K562 (cell line): ENCODE measurements at regions not wholly inside any gene's neighbourhood (a gene's known extent, or its start where the extent isn't known, plus 50 kb on each side); places are given as distances from the start of the nearest gene placed in this dataset.

ENCODE experiments used
- ATAC-seq: fragments of 200-7000 bp; cut with Tn5 transposase; 3 replicates; pipeline ENCODE4 v1.9.1; 2020; ENCODE audit warnings: moderate library complexity
- BruUV-seq: library from RNA; stranded (reverse); fragments of 400-500 nt; replicated peaks from 2 replicates; lab custom pipeline; 2021; lab: Mats Ljungman, UMichigan
- CTCF ChIA-PET: fragments of 300-600 bp; formaldehyde crosslinking; extraction: SDS; loops from one replicate; lab custom pipeline; 2021; ENCODE audit warnings: low intra/inter-chr PET ratio; lab: Yijun Ruan, JAX
- POLR2A ChIA-PET: fragments of 300-600, 350-650 bp; sonication (Branson Sonifier 250); formaldehyde crosslinking; extraction: SDS; loops from one replicate; lab custom pipeline; 2021; ENCODE audit warnings: antibody characterized with exemption, inconsistent platforms; lab: Yijun Ruan, JAX
- DNase-seq, 4 experiments: peaks; one replicate each; pipeline versions ENCODE4 v3.0.0 to v3.0.0-alpha.2; 2011 to 2018; ENCODE audit warnings: low spot score in 3 of 4, mixed read lengths in 3 of 4; ENCODE audit errors: extremely low read depth in 1 of 4
- FAIRE-seq: peaks from 2 replicates; lab custom pipeline; 2011; peaks lifted over from hg19 to GRCh38; lab: Jason Lieb, UNC
- H2AFZ ChIP-seq: 2 replicates; pipeline ENCODE4 v1.6.0; 2011; ENCODE audit warnings: low read depth, low read length, control low read depth, inconsistent platforms
- H3K27ac ChIP-seq: fragments of 200-600 bp; 3 replicates; pipeline ENCODE4 v1.8.0; 2011; ENCODE audit warnings: low read depth, mild to moderate bottlenecking, control low read depth, inconsistent platforms, low read length, moderate library complexity, mixed read lengths; ENCODE audit errors: extremely low read depth
- H3K27me3 ChIP-seq, 2 experiments: fragments of 300-600 bp in 1 of 2; 2 replicates in 1 of 2; 3 replicates in 1 of 2; pipeline versions ENCODE4 v1.6.0 to v1.8.0; 2011; ENCODE audit warnings: inconsistent platforms in 2 of 2, low read length in 2 of 2, mild to moderate bottlenecking in 1 of 2, mixed read lengths in 1 of 2, moderate library complexity in 1 of 2; ENCODE audit not compliant: control insufficient read depth in 2 of 2, insufficient read depth in 2 of 2
- H3K36me3 ChIP-seq: fragments of 300-600 bp; 3 replicates; pipeline ENCODE4 v1.8.0; 2011; ENCODE audit warnings: mild to moderate bottlenecking, low read length, inconsistent platforms; ENCODE audit not compliant: control insufficient read depth, insufficient read depth
- H3K4me1 ChIP-seq, 2 experiments: fragments of 200-600 bp in 1 of 2; replicated peaks in 1 of 2; 2 replicates in 1 of 2; 3 replicates in 1 of 2; pipeline versions ENCODE4 v1.5.1 to v1.8.0; 2011; ENCODE audit warnings: inconsistent platforms in 2 of 2, low read length in 2 of 2, mild to moderate bottlenecking in 1 of 2, mixed read lengths in 1 of 2, moderate library complexity in 1 of 2; ENCODE audit not compliant: control insufficient read depth in 2 of 2, insufficient read depth in 2 of 2
- H3K4me2 ChIP-seq: 2 replicates; pipeline ENCODE4 v1.6.1; 2011; ENCODE audit warnings: low read length, control low read depth, inconsistent platforms, mixed read lengths; ENCODE audit not compliant: insufficient read depth
- H3K4me3 ChIP-seq: fragments of 200-600 bp; sonication (generic), shearing (Covaris generic); 2 replicates; pipeline ENCODE4 v1.5.1; 2016; ENCODE audit warnings: control low read depth, inconsistent platforms
- H3K79me2 ChIP-seq: fragments of 200-600 bp; 3 replicates; pipeline ENCODE4 v1.8.0; 2011; ENCODE audit warnings: low read length, inconsistent platforms; ENCODE audit not compliant: control insufficient read depth, insufficient read depth
- H3K9ac ChIP-seq, 2 experiments: 2 replicates each; pipeline versions ENCODE4 v1.6.0 to v1.6.1; 2011; ENCODE audit warnings: low read depth in 2 of 2, low read length in 2 of 2, control low read depth in 1 of 2, inconsistent platforms in 1 of 2, mild to moderate bottlenecking in 1 of 2, mixed read lengths in 1 of 2; ENCODE audit not compliant: insufficient read depth in 1 of 2
- H3K9me1 ChIP-seq: one replicate; pipeline ENCODE4 v1.6.0; 2011; ENCODE audit warnings: inconsistent platforms, mild to moderate bottlenecking, low read length, moderate library complexity; ENCODE audit not compliant: control insufficient read depth, insufficient read depth
- H3K9me3 ChIP-seq: replicated peaks from 2 replicates; pipeline ENCODE4 v1.5.1; 2011; ENCODE audit warnings: low read depth, low read length, inconsistent platforms; ENCODE audit not compliant: control insufficient read depth, insufficient read depth
- H4K20me1 ChIP-seq: replicated peaks from 2 replicates; pipeline ENCODE4 v1.6.1; 2011; ENCODE audit warnings: low read length, inconsistent platforms, mixed read lengths; ENCODE audit not compliant: control insufficient read depth, insufficient read depth
- HCFC1 ChIP-seq: IDR thresholded peaks from 2 replicates; pipeline ENCODE4 v1.6.1; 2012; ENCODE audit warnings: low read depth, low read length, improper control_type of control experiment
- POLR2AphosphoS5 ChIP-seq: IDR thresholded peaks from 2 replicates; pipeline ENCODE4 v1.6.1; 2011; ENCODE audit warnings: mild to moderate bottlenecking, low read depth, low read length, moderate library complexity; ENCODE audit not compliant: control insufficient read depth, insufficient read depth
- WGBS: fragments of 100-300 bp; shearing (Covaris generic); methylation state at CpG from one replicate; pipeline ENCODE4 v1.1.6; 2016; ENCODE audit warnings: low coverage, mixed read lengths; ENCODE audit not compliant: insufficient coverage; ENCODE audit errors: missing lambda C conversion rate; 5-methylcytosine and 5-hydroxymethylcytosine counted together
- in situ Hi-C: fragments of 300-500 bp; cut with MboI; formaldehyde crosslinking; loops from 4 replicates; pipeline ENCODE4 v1.15.0; 2018; ENCODE audit warnings: inconsistent platforms, mixed read lengths
- intact Hi-C: fragments of 100-400 bp; cut with micrococcal nuclease; formaldehyde crosslinking; loops from 2 replicates; pipeline ENCODE4 v1.14.2; 2022
- TF ChIP-seq, protein P1 (sequence below): fragments of 450-650 bp; IDR thresholded peaks from 2 replicates; pipeline ENCODE4 v1.6.1; 2018; ENCODE audit not compliant: partially characterized antibody

DNA sequence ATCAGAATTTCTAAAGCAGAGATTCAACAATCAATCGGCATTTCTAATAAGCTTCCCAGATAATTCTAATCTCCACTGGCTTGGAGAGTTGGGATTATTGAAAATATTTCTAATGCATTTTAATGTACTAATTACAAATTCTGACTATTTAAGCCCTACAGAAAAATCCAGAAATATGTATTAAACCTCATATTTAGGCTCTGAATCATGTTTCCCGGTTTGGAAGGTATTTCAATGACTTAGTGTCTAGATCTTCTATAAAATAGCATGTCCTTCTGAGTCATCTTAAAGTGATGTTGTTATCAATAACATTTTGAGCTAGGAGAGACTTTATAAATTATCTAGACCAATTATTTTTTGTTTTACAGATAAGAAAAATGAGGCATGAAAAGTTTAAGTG lies 258.8 kb upstream of the NRXN1 start (continued):
- TF ChIP-seq, protein P1, sequence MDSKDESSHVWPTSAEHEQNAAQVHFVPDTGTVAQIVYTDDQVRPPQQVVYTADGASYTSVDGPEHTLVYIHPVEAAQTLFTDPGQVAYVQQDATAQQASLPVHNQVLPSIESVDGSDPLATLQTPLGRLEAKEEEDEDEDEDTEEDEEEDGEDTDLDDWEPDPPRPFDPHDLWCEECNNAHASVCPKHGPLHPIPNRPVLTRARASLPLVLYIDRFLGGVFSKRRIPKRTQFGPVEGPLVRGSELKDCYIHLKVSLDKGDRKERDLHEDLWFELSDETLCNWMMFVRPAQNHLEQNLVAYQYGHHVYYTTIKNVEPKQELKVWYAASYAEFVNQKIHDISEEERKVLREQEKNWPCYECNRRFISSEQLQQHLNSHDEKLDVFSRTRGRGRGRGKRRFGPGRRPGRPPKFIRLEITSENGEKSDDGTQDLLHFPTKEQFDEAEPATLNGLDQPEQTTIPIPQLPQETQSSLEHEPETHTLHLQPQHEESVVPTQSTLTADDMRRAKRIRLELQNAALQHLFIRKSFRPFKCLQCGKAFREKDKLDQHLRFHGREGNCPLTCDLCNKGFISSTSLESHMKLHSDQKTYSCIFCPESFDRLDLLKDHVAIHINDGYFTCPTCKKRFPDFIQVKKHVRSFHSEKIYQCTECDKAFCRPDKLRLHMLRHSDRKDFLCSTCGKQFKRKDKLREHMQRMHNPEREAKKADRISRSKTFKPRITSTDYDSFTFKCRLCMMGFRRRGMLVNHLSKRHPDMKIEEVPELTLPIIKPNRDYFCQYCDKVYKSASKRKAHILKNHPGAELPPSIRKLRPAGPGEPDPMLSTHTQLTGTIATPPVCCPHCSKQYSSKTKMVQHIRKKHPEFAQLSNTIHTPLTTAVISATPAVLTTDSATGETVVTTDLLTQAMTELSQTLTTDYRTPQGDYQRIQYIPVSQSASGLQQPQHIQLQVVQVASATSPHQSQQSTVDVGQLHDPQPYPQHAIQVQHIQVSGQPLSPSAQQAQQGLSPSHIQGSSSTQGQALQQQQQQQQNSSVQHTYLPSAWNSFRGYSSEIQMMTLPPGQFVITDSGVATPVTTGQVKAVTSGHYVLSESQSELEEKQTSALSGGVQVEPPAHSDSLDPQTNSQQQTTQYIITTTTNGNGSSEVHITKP: no peak

DNA sequence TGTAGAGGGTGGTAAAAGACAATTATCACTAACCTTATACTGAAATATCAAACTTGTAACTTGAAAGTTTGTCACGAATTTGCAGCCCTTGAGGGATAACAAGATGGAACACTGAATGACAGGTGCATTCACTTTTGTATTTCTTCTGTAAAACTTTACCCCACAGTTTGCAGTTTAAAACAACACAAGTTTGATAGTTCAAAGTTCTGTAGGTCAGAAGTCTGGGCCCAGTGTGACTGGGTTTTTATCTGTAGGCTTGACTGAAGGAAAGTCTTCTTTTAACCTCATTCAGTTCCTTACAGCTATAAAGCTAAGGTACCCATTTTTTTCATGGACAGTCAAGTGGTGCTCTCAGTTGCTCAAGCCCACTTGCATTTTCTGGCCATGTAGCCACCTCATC lies 257.1 kb upstream of the NRXN1 start:
- Histone ChIP-seq H3K27ac (no peak overlapping the region), H3K9me3 (no peaks in the 10 kb centered on the region; the same call in 1 of the 2 replicates), H3K4me1 (no peaks in the 10 kb centered on the region), H3K4me2 (no peak overlapping the region), H4K20me1 (no peaks in the 10 kb centered on the region), H3K36me3 (no peaks in the 10 kb centered on the region), H3K27me3 (no peaks in the 10 kb centered on the region), H3K9ac (no peak overlapping the region), H3K4me3 (no peak overlapping the region), H2AFZ (no peak overlapping the region), H3K79me2 (no peaks in the 10 kb centered on the region), H3K9me1 (no peaks in the 10 kb centered on the region)
- DNase-seq: no peak
- no peak for ATAC-seq
- POLR2A ChIA-PET: no interaction called here
- in situ Hi-C loops (no loop called here), intact Hi-C loops (no loop called here)
- BruUV-seq: no TSS peak
- CTCF ChIA-PET: no interaction called here
- WGBS: 0% methylated on average over 1 of the region's 1 CpG
- TF ChIP-seq POLR2AphosphoS5 (no peak), HCFC1 (no peak)
- no peak for FAIRE-seq
